Adrenal gland (tissue), 9 donors: ENCODE measurements at regions not wholly inside any gene's neighbourhood (a gene's known extent, or its start where the extent isn't known, plus 50 kb on each side); places are given as distances from the start of the nearest gene placed in this dataset.
"Not testable (repeated sequence)": the region's sequence is repeated elsewhere in the genome, so short reads cannot be mapped to it uniquely, and the experiment has no call there.

Source experiments
- DNase-seq, 7 donors: peaks; one replicate each; pipeline ENCODE4 v3.0.0-alpha.2; 2019 to 2020
- H3K27ac ChIP-seq, 5 donors: fragments of 200-600 bp; sonication (generic) in 4 of 5; 1 replicate in 3 of 5; 2 replicates in 2 of 5; pipeline versions ENCODE4 v1.5.1 to v1.8.0; 2016 to 2020; ENCODE audit warnings: mild to moderate bottlenecking in 1 of 5
- H3K27me3 ChIP-seq: fragments of 200-600 bp; 2 replicates; pipeline ENCODE4 v1.8.0; 2021
- H3K36me3 ChIP-seq, 2 donors: fragments of 200-600 bp; replicated peaks in 1 of 2; 1 replicate in 1 of 2; 2 replicates in 1 of 2; pipeline versions ENCODE4 v1.5.1 to v1.8.0; 2018 to 2022
- H3K4me1 ChIP-seq, 2 donors: fragments of 200-600 bp; replicated peaks in 1 of 2; 1 replicate in 1 of 2; 2 replicates in 1 of 2; pipeline versions ENCODE4 v1.5.1 to v1.8.0; 2018 to 2021
- H3K4me3 ChIP-seq, 4 donors: fragments of 200-600 bp; sonication (generic) in 3 of 4; one replicate each; pipeline ENCODE4 v1.5.1; 2016 to 2018
- H3K9me3 ChIP-seq, 3 donors: fragments of 200-600 bp; sonication (generic) in 1 of 3; replicated peaks in 1 of 3; 1 replicate in 2 of 3; 2 replicates in 1 of 3; pipeline versions ENCODE4 v1.5.1 to v1.8.0; 2016 to 2021
- POLR2A ChIP-seq, 2 donors: fragments of 450-650 bp; IDR thresholded peaks; one replicate each; pipeline ENCODE4 v1.6.1; 2017; ENCODE audit warnings: antibody characterized with exemption in 2 of 2, mild to moderate bottlenecking in 2 of 2, moderate library complexity in 1 of 2
- WGBS, 4 donors: extraction: QIAGEN DNeasy Blood & Tissue Kit in 2 of 4; methylation state at CpG; one replicate each; pipeline versions ENCODE4 v1.1.5 to v1.1.7; 2013 to 2017; 5-methylcytosine and 5-hydroxymethylcytosine counted together
- intact Hi-C, 2 donors: fragments of 100-400 bp; cut with DNase I; formaldehyde crosslinking; loops; one replicate each; pipeline versions ENCODE4 v1.14.1 to v1.15.0; 2022 to 2023
- TF ChIP-seq, protein P1 (sequence below), 6 experiments: fragments of 450-650 bp in 4 of 6; fragments of 200-600 bp in 2 of 6; sonication (generic) in 1 of 6; IDR thresholded peaks; 1 replicate in 5 of 6; 2 replicates in 1 of 6; pipeline versions ENCODE4 v1.5.1 to v1.8.0; 2016 to 2021; ENCODE audit warnings: antibody characterized with exemption in 6 of 6, mild to moderate bottlenecking in 2 of 6, moderate library complexity in 1 of 6
- donor health status: healthy with polysubstance abuse.
- donor health status: Bipolar disorder and iron deficiency.
- donor health status: DM: yes; HTN: yes; CAD: no.
- donor health status: DM: no; HTN: no; CAD: no.
- donor health status: DM: no; HTN: no; CAD: no.

DNA sequence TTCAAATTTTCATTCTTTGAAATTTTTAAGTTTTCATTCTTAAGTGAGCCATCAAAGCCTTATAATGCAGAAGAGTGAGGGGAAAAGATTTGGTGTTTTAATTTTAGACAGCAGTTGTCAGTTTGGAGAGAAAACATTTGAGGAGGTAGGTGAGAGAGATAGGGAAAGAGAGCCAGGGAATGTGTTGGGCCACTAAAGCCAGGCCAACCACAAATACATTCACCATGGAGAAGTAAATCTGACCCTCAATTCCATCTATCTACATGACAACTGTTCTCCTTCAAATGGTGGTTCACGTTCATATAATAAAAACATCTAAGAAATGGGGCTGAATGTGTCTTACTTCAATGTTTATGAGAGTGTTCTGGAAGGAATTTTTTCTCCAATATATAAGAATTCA lies 553.0 kb upstream of the SYT4 start:
- no peaks in the 10 kb centered on the region for H3K9me3 ChIP-seq
- no peaks in the 10 kb centered on the region for H3K27me3 ChIP-seq
- H3K27ac ChIP-seq: no peak overlapping the region
- no peak overlapping the region for H3K4me3 ChIP-seq
- no peak for DNase-seq
- no peaks in the 10 kb centered on the region for H3K36me3 ChIP-seq
- 70 to 87% (median 77%) methylated on average over 1 of the region's 1 CpG for WGBS, 4 donors
- intact Hi-C loops: loop anchor here in 1 of 2 donors (10.0 kb wide), 1 partner anchor 624 kb away; no protein-coding TSS in a partner anchor
- no peak for TF ChIP-seq POLR2A (IDR thresholded peaks at IDR 0.05)
- TF ChIP-seq, protein P1, sequence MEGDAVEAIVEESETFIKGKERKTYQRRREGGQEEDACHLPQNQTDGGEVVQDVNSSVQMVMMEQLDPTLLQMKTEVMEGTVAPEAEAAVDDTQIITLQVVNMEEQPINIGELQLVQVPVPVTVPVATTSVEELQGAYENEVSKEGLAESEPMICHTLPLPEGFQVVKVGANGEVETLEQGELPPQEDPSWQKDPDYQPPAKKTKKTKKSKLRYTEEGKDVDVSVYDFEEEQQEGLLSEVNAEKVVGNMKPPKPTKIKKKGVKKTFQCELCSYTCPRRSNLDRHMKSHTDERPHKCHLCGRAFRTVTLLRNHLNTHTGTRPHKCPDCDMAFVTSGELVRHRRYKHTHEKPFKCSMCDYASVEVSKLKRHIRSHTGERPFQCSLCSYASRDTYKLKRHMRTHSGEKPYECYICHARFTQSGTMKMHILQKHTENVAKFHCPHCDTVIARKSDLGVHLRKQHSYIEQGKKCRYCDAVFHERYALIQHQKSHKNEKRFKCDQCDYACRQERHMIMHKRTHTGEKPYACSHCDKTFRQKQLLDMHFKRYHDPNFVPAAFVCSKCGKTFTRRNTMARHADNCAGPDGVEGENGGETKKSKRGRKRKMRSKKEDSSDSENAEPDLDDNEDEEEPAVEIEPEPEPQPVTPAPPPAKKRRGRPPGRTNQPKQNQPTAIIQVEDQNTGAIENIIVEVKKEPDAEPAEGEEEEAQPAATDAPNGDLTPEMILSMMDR (IDR thresholded peaks at IDR 0.05): no peak
- H3K4me1 ChIP-seq: no peaks in the 10 kb centered on the region

DNA sequence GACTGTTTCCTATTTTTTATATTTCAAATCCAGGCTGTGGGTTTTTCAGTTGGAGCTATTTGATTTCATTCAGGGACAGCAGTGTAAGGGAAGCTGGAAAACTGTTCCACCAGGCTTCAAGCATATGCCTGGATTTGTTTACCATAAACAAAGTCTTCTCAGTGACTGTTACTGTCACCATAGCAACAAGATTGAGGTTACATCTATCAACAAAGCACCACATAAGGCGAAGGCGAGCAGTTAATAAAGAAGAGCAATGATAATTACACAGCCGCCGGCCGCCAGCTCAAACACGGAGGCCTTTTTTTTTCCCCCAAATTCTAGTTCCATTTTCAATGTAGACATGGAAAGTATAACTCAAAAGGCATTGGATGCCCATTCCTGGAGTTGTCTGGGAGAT lies 553.7 kb upstream of the SYT4 start:
- no peak for DNase-seq
- no peak overlapping the region for H3K27ac ChIP-seq
- H3K36me3 ChIP-seq: no peaks in the 10 kb centered on the region
- TF ChIP-seq POLR2A (IDR thresholded peaks at IDR 0.05): no peak
- TF ChIP-seq, protein P1 (IDR thresholded peaks at IDR 0.05): no peak
- WGBS, 4 donors: 78 to 87% (median 81%) methylated on average over 6 of the region's 6 CpGs
- no peak overlapping the region for H3K4me3 ChIP-seq
- intact Hi-C loops: loop anchor here in 1 of 2 donors (10.0 kb wide), 1 partner anchor 624 kb away; no protein-coding TSS in a partner anchor
- H3K9me3 ChIP-seq: no peaks in the 10 kb centered on the region
- no peaks in the 10 kb centered on the region for H3K4me1 ChIP-seq
- no peaks in the 10 kb centered on the region for H3K27me3 ChIP-seq

DNA sequence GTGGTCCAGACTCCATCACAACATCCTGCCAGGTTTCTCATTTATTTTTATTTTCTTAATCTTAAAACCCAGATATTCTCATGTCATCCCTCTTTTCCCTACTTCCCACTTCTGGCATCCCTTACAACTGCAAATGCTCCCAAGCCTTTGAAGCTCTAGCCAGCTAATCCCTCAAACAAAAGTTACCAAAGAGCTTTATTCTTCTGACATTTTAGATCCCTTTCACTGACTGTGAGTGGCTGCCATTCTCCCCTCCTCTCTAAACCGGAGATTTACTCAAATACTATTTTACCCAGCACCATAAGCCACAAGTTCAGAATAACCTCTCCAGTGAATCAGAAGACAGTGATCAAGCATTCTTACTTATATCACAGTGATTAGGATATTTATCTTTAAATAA lies 569.0 kb upstream of the SYT4 start:
- Histone ChIP-seq H3K36me3 (no peaks in the 10 kb centered on the region), H3K27ac (peak overlapping the region in 1 of 5 donors; percentile 32), H3K4me1 (peaks cover 0 to 7% of the 10 kb centered on the region in 2 donors), H3K4me3 (no peak overlapping the region), H3K27me3 (no peaks in the 10 kb centered on the region), H3K9me3 (no peaks in the 10 kb centered on the region)
- 32 to 46% (median 39%) methylated on average over 1 of the region's 1 CpG for WGBS, 4 donors
- DNase-seq: no peak
- intact Hi-C loops: no loop called here
- no peak for TF ChIP-seq POLR2A (IDR thresholded peaks at IDR 0.05)
- TF ChIP-seq, protein P1 (IDR thresholded peaks at IDR 0.05): no peak

DNA sequence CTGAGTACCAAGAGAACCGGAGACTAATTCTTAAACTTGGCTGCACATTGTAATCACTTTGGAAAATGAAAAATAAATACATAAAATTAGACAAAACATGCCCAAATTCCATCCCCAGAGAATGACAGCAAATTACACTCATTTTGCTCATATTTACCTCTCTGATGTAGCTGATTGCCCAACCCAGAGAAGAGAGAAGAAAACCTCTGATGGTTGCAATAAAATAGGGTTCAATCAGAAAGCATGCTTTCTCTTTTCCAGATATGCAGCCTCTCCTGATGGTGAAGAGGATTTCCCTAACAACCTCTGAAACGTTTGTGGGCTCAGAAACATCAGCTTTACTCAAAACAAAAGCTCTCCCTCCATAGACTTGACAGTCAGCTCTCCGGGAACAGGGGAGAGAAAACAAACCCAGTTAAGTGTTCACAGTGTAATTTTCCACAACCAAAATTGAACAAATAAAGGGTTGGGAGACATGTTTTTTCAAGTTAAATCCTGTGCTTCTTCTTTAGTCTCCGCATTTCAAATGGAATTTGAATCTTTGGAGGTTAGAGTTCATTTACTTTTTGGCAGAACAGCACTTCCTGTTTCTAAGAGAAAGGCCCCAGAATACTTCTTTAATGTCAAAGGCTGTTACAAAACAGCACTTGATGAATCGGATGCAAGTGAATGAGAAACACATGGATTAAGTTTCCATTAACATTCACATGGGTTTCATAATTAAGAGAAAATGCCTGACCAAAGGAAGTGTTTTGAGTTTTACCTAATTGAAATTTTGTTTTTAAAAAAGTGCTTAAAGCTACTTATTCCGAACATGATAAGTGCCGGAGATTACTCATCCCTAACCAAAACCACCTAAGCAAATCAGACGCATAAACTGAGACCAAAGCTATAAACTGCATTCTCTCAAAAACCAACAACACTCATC lies 570.1 kb upstream of the SYT4 start:
- no peaks in the 10 kb centered on the region for H3K27me3 ChIP-seq
- intact Hi-C loops: no loop called here
- 47 to 53% (median 49%) methylated on average over 8 of the region's 8 CpGs for WGBS, 4 donors
- peak overlapping the region in 2 of 5 donors; percentile 20 to 62 for H3K27ac ChIP-seq
- H3K9me3 ChIP-seq: no peaks in the 10 kb centered on the region
- peaks cover 0 to 7% of the 10 kb centered on the region in 2 donors for H3K4me1 ChIP-seq
- no peak for DNase-seq
- no peak overlapping the region for H3K4me3 ChIP-seq
- TF ChIP-seq POLR2A (IDR thresholded peaks at IDR 0.05): no peak
- TF ChIP-seq, protein P1 (IDR thresholded peaks at IDR 0.05): no peak
- H3K36me3 ChIP-seq: no peaks in the 10 kb centered on the region

DNA sequence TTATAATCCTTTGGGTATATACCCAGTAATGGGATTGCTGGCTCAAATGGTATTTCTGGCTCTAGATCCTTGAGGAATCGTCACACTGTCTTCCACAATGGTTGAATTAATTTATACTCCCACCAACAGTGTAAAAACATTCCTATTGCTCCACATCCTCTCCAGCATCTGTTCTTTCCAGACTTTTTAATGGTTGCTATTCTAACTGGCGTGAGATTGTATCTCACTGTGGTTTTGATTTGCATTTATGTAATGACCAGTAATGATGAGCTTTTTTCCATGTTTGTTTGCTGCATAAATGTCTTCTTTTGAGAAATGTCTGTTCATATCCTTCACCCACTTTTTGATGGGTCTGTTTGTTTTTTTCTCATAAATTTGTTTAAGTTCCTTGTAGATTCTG lies 572.5 kb upstream of the SYT4 start:
- H3K27ac ChIP-seq, H3K4me3 ChIP-seq, DNase-seq, H3K9me3 ChIP-seq, intact Hi-C loops, H3K4me1 ChIP-seq, H3K27me3 ChIP-seq, H3K36me3 ChIP-seq: not testable (repeated sequence)
- 64 to 88% (median 76%) methylated on average over 2 of the region's 2 CpGs for WGBS, 4 donors
